SK-N-SH treated with all-trans-retinoic acid at 6 μM for 48 hours (cell line): ENCODE measurements at regions not wholly inside any gene's neighbourhood (a gene's known extent, or its start where the extent isn't known, plus 50 kb on each side); places are given as distances from the start of the nearest gene placed in this dataset.

ENCODE experiments used
- ATAC-seq: fragments of 200-7000 bp; cut with Tn5 transposase; 3 replicates; pipeline ENCODE4 v1.9.1; 2020; ENCODE audit warnings: mild to moderate bottlenecking, moderate library complexity
- ARNTL ChIP-seq: fragments of 450-650 bp; formaldehyde crosslinking; IDR thresholded peaks from 2 replicates; pipeline ENCODE4 v1.5.0; 2020; ENCODE audit warnings: low read depth, mild to moderate bottlenecking, moderate library complexity, borderline replicate concordance
- BACH2 ChIP-seq: fragments of 250-450 bp; sonication (Bioruptor Pico); IDR thresholded peaks from 2 replicates; pipeline ENCODE4 v1.9.0; 2021; ENCODE audit warnings: mild to moderate bottlenecking, borderline replicate concordance
- CREB5 ChIP-seq: fragments of 250-450 bp; sonication (Bioruptor Pico); IDR thresholded peaks from 2 replicates; pipeline ENCODE4 v1.5.1; 2020; ENCODE audit warnings: low read depth, mild to moderate bottlenecking, moderate library complexity
- CSDC2 ChIP-seq: fragments of 250-450 bp; sonication (Bioruptor Pico); IDR thresholded peaks from 2 replicates; pipeline ENCODE4 v1.5.0; 2020; ENCODE audit warnings: mild to moderate bottlenecking, moderate library complexity
- POU6F1 ChIP-seq: fragments of 250-450 bp; sonication (Bioruptor Pico); IDR thresholded peaks from 2 replicates; pipeline ENCODE4 v1.8.0; 2021; ENCODE audit warnings: low read depth, mild to moderate bottlenecking, moderate library complexity, borderline replicate concordance
- RARB ChIP-seq: fragments of 250-450 bp; sonication (Bioruptor Pico); IDR thresholded peaks from 2 replicates; pipeline ENCODE4 v1.8.0; 2021; ENCODE audit warnings: mild to moderate bottlenecking, moderate library complexity
- TCF4 ChIP-seq: fragments of 250-450 bp; sonication (Bioruptor Pico); IDR thresholded peaks from 2 replicates; pipeline ENCODE4 v1.8.0; 2021; ENCODE audit warnings: mild to moderate bottlenecking, moderate library complexity, borderline replicate concordance
- TSHZ2 ChIP-seq: fragments of 250-450 bp; sonication (Bioruptor Pico); IDR thresholded peaks from 2 replicates; pipeline ENCODE4 v1.5.0; 2020; ENCODE audit warnings: mild to moderate bottlenecking, moderate library complexity
- ZC3H10 ChIP-seq: fragments of 250-450 bp; sonication (Bioruptor Pico); IDR thresholded peaks from 2 replicates; pipeline ENCODE4 v1.5.1; 2021; ENCODE audit warnings: mild to moderate bottlenecking, moderate library complexity
- ZFP3 ChIP-seq: fragments of 250-450 bp; sonication (Bioruptor Pico); IDR thresholded peaks from 2 replicates; pipeline ENCODE4 v1.5.0; 2020; ENCODE audit warnings: mild to moderate bottlenecking, moderate library complexity
- ZFP30 ChIP-seq: fragments of 450-650 bp; formaldehyde crosslinking; IDR thresholded peaks from 2 replicates; pipeline ENCODE4 v1.5.0; 2022; ENCODE audit warnings: mild to moderate bottlenecking, moderate library complexity
- ZNF565 ChIP-seq: fragments of 450-650 bp; formaldehyde crosslinking; conservative IDR thresholded peaks from 2 replicates; pipeline ENCODE4 v1.5.0; 2020; ENCODE audit warnings: low read depth, mild to moderate bottlenecking, moderate library complexity
- ZNF70 ChIP-seq: fragments of 450-650 bp; formaldehyde crosslinking; IDR thresholded peaks from 2 replicates; pipeline ENCODE4 v1.5.0; 2020; ENCODE audit warnings: mild to moderate bottlenecking, moderate library complexity
- ZNF8 ChIP-seq: fragments of 450-650 bp; formaldehyde crosslinking; IDR thresholded peaks from 2 replicates; pipeline ENCODE4 v1.5.0; 2020; ENCODE audit warnings: mild to moderate bottlenecking, moderate library complexity
- TF ChIP-seq, protein P1 (sequence below): fragments of 250-450 bp; sonication (Bioruptor Pico); IDR thresholded peaks from 2 replicates; pipeline ENCODE4 v1.8.0; 2020; ENCODE audit warnings: mild to moderate bottlenecking, moderate library complexity, borderline replicate concordance

GRCh38 chr14:100393906-100394732 is 71.0 kb downstream of the SLC25A47 start:
- TF ChIP-seq TSHZ2 (CRISPR knock-in tag) (0 out of 2 replicates have a peak, but pooled peaks have one; percentile 16), POU6F1 (CRISPR knock-in tag) (no peak)
- no peak for ATAC-seq

DNA sequence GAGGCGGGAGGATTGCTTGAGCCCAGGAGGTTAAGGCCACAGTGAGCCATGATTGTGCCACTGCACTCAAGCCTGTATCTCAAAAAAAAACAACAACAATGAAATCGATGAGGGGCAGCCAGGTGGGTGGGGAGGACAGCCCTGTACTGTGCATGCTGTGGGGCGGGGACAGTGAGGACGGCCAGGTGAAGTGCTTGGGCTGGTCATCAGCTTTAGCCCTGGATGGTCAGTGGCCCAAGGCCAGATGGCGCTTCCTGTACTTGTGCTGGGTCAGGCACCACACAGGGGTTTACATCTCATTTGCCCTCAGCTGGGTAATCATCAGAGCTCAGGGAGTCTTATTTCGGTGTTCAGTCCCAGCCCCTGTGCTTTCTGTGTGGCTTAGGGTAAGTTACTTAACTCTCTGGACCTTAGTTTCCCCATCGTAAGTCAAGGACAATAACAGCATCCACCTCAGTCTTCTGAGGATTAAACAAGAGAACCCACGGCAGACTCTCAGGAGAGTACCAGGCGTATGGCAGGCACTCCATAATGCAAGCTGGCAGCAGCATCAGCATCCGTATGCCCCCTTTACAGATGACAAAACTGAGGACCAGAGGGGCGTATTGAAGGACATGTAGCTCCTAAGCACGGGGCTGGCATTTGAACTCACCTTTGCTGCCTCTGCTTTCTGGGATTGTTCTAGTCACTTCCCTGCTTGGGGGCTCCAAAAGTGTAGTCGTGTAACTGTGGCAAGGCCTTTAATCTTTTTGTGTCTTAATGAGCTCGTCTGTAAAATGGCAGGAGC is 71.9 kb downstream of the SLC25A47 start:
- TF ChIP-seq BACH2 (CRISPR knock-in tag) (no peak), CREB5 (CRISPR knock-in tag) (no peak), ZNF8 (CRISPR knock-in tag) (no peak), ZFP30 (CRISPR knock-in tag) (no peak), TSHZ2 (CRISPR knock-in tag) (no peak), ARNTL (CRISPR knock-in tag) (no peak), POU6F1 (CRISPR knock-in tag) (no peak), TCF4 (CRISPR knock-in tag) (no peak), RARB (CRISPR knock-in tag) (no peak), ZFP3 (CRISPR knock-in tag) (no peak)
- TF ChIP-seq, protein P1, sequence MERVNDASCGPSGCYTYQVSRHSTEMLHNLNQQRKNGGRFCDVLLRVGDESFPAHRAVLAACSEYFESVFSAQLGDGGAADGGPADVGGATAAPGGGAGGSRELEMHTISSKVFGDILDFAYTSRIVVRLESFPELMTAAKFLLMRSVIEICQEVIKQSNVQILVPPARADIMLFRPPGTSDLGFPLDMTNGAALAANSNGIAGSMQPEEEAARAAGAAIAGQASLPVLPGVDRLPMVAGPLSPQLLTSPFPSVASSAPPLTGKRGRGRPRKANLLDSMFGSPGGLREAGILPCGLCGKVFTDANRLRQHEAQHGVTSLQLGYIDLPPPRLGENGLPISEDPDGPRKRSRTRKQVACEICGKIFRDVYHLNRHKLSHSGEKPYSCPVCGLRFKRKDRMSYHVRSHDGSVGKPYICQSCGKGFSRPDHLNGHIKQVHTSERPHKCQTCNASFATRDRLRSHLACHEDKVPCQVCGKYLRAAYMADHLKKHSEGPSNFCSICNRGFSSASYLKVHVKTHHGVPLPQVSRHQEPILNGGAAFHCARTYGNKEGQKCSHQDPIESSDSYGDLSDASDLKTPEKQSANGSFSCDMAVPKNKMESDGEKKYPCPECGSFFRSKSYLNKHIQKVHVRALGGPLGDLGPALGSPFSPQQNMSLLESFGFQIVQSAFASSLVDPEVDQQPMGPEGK (CRISPR knock-in tag): no peak
- ATAC-seq: no peak

DNA sequence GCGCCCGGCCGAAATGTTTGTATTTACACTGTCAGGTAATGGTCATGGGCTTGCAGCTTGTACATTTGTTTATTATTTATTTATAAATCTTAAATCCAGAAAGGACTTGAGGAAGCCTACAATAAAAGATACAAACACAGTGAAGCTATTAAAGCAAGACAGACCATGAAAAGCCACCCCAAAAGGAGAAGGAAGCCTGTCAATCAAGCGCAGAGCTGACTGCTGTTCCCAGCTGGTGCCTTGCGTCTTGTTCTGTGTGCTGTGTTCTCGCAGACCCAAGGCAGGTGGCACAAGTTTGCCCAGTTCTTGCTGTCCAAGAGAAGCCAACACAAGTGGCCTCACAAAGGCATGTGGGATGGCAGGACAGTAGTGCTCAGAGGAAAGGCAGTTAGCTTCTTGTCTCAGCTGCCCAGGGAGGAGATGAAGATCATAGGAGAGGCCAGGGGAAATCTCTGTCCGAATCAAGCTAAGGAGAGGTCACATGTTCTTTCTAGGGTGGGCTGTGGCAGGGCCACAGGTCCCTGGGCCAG is 73.2 kb downstream of the SLC25A47 start:
- ATAC-seq: no peak
- TF ChIP-seq TSHZ2 (CRISPR knock-in tag) (no peak), ZNF70 (CRISPR knock-in tag) (no peak), ZNF565 (no peak), POU6F1 (CRISPR knock-in tag) (no peak), CSDC2 (CRISPR knock-in tag) (no peak), ZC3H10 (CRISPR knock-in tag) (no peak), ZFP3 (CRISPR knock-in tag) (no peak), ARNTL (CRISPR knock-in tag) (no peak)
